ENCODE measurements at regions not wholly inside any gene's neighbourhood (a gene's known extent, or its start where the extent isn't known, plus 50 kb on each side); places are given as distances from the start of the nearest gene placed in this dataset.
"Not testable (repeated sequence)": the region's sequence is repeated elsewhere in the genome, so short reads cannot be mapped to it uniquely, and the experiment has no call there.

DNA sequence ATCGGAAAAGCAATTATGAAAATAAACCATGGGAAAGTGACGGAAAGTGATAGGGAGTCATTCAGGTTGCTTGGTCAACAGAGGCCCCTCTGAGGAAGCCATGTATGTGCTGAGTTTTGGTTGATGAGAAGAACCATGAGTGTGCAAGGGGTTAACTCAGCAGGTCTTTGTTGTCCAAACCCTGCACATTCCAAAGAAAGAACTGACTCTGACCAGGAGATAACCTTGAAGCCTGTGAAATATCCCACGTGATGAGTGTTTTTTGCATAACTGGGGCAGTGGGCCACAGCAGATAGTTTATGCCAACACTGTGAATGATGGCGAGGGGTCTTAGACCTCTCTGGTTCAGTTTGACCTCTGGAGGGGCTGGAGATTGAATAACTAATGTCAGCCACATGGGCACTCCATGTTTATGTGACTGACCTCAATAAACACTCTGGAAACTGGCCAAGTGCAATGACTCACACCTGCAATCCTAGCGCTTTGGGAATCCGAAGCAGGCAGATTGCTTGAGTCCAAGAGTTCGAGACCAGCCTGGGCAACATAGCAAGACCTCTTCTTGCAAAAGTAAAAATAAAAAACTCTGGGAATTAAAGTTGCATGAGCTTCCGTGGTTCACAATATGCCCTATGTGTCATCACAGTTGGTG, 154.0 kb upstream of the FOXK1 start:
- no peaks in the 10 kb centered on the region for H3K4me1 Mint-ChIP-seq (ENCODE audit: unreplicated experiment)
- peaks cover 5% of the 10 kb centered on the region for H3K27me3 Mint-ChIP-seq (ENCODE audit: unreplicated experiment)
- no peak overlapping the region for H3K4me3 Mint-ChIP-seq (ENCODE audit: unreplicated experiment)
- no peaks in the 10 kb centered on the region for H3K36me3 Mint-ChIP-seq (ENCODE audit: unreplicated experiment)
- no peak overlapping the region for H3K27ac Mint-ChIP-seq (ENCODE audit: unreplicated experiment)
- no peak for DNase-seq (ENCODE audit: extremely low spot score, unreplicated experiment)
- no peaks in the 10 kb centered on the region for H3K9me3 Mint-ChIP-seq (ENCODE audit: unreplicated experiment)
- TF ChIP-seq, protein P1, sequence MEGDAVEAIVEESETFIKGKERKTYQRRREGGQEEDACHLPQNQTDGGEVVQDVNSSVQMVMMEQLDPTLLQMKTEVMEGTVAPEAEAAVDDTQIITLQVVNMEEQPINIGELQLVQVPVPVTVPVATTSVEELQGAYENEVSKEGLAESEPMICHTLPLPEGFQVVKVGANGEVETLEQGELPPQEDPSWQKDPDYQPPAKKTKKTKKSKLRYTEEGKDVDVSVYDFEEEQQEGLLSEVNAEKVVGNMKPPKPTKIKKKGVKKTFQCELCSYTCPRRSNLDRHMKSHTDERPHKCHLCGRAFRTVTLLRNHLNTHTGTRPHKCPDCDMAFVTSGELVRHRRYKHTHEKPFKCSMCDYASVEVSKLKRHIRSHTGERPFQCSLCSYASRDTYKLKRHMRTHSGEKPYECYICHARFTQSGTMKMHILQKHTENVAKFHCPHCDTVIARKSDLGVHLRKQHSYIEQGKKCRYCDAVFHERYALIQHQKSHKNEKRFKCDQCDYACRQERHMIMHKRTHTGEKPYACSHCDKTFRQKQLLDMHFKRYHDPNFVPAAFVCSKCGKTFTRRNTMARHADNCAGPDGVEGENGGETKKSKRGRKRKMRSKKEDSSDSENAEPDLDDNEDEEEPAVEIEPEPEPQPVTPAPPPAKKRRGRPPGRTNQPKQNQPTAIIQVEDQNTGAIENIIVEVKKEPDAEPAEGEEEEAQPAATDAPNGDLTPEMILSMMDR (IDR thresholded peaks at IDR 0.05) = no peak

DNA sequence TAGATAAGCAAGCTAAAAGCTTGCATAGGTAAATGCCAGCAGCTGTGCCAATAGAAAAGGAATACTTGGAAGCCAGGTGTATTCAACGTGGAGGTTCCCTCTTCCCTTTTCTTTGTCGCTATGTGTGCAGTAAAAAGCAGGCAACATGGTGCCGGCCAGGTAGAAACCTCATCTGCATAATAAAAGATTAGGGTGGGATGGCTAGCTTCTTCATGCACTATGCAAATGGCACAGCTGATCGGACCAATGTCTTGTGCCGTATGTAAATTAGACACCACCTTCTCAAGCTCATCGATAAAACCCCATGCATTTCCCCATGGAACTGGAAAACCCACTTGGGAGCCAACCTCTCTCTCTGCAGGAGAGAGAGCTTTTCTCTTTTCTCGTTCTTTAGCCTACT, 150.9 kb upstream of the FOXK1 start:
- Mint-ChIP-seq H3K27ac (ENCODE audit: unreplicated experiment) (no peak overlapping the region), H3K27me3 (ENCODE audit: unreplicated experiment) (no peaks in the 10 kb centered on the region), H3K4me1 (ENCODE audit: unreplicated experiment) (no peaks in the 10 kb centered on the region), H3K9me3 (ENCODE audit: unreplicated experiment) (no peaks in the 10 kb centered on the region), H3K4me3 (ENCODE audit: unreplicated experiment) (no peak overlapping the region), H3K36me3 (ENCODE audit: unreplicated experiment) (no peaks in the 10 kb centered on the region)
- TF ChIP-seq, protein P1 (IDR thresholded peaks at IDR 0.05) = no peak
- DNase-seq (ENCODE audit: extremely low spot score, unreplicated experiment) = no peak

DNA sequence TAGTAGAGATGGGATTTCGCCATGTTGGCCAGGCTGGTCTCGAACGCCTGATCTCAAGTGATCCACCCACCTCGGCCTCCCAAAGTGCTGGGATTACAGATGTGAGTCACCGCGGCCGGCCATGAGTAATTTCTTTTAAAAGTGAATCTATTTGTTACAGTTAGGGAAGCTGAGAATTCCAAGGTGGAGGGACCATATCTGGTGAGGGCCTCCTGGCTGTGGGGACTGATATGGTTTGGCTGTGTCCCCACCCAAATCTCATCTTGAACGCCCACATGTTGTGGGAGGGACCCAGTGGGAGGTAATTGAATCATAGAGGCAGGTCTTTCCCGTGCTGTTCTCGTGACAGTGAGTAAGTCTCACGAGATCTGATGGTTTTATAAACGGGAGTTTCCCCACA, 148.8 kb upstream of the FOXK1 start:
- not testable (repeated sequence) for DNase-seq (ENCODE audit: extremely low spot score, unreplicated experiment); H3K27ac Mint-ChIP-seq (ENCODE audit: unreplicated experiment); H3K9me3 Mint-ChIP-seq (ENCODE audit: unreplicated experiment); H3K27me3 Mint-ChIP-seq (ENCODE audit: unreplicated experiment); H3K36me3 Mint-ChIP-seq (ENCODE audit: unreplicated experiment); H3K4me1 Mint-ChIP-seq (ENCODE audit: unreplicated experiment); H3K4me3 Mint-ChIP-seq (ENCODE audit: unreplicated experiment)

DNA sequence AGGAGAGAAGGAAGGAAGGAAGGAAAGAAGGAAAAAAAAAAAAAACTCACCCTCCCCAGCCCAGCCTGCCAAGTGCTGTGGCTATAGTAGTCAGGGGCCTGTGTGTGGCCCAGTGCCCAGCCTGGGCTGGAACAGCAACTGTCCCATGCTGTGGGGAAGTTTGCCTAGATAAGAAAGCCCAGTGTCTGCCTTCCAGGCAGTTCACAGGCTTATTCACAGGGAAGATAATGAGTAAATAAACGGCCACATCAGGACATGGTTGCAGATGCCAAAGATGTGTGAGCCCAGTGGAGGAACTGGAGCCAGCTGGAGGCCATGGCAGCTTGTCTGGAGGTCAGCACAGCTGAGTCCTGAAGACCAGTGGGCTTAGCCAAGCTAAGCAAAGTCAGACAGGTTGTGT, 132.4 kb upstream of the FOXK1 start:
- Mint-ChIP-seq H3K27ac (ENCODE audit: unreplicated experiment) (no peak overlapping the region), H3K9me3 (ENCODE audit: unreplicated experiment) (peaks cover 24% of the 10 kb centered on the region), H3K27me3 (ENCODE audit: unreplicated experiment) (peaks cover 6% of the 10 kb centered on the region), H3K4me1 (ENCODE audit: unreplicated experiment) (no peaks in the 10 kb centered on the region), H3K36me3 (ENCODE audit: unreplicated experiment) (no peaks in the 10 kb centered on the region), H3K4me3 (ENCODE audit: unreplicated experiment) (no peak overlapping the region)
- no peak for DNase-seq (ENCODE audit: extremely low spot score, unreplicated experiment)
- TF ChIP-seq, protein P1 (IDR thresholded peaks at IDR 0.05) = no peak

DNA sequence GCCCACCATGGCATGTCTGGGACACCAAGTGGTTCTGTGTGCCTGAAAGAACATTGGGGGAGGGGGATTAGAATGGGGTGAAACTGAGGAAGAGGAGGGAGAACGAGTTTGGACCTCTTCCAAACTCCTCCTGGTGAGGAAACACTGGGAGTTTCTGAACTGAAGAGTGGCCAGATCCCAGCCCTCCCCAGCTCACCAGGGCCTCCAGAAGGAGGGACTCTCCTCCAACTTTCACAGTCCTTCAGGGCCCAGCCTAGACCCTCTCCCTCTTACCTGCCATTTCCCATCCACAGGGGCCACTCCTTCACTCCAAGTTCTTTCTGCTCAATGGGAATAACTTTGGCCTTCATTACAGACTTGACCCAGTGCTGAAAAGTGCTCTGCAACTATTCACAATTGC, 132.0 kb upstream of the FOXK1 start:
- Mint-ChIP-seq H3K4me1 (ENCODE audit: unreplicated experiment) (no peaks in the 10 kb centered on the region), H3K4me3 (ENCODE audit: unreplicated experiment) (no peak overlapping the region), H3K27ac (ENCODE audit: unreplicated experiment) (no peak overlapping the region), H3K27me3 (ENCODE audit: unreplicated experiment) (peaks cover 6% of the 10 kb centered on the region), H3K36me3 (ENCODE audit: unreplicated experiment) (no peaks in the 10 kb centered on the region), H3K9me3 (ENCODE audit: unreplicated experiment) (peaks cover 26% of the 10 kb centered on the region)
- DNase-seq (ENCODE audit: extremely low spot score, unreplicated experiment) = no peak
- TF ChIP-seq, protein P1 (IDR thresholded peaks at IDR 0.05) = no peak

DNA sequence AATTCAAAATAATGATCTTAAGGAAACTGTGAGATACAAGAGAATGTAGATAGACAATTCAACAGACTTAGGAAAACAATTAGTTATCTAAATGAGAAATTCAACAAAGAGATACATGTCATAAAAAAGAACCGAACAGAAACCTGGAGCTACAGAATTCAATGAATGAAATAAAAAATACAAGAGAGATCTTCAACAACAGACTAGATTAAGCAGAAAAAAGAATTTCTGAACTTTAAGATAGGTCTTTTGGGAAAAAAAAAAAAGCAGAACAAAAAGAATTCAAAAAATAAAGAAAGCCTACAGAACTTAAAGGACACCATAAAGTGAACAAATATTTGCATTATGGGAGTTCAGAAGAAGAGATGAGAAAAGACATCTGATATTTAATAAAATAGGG, 129.1 kb upstream of the FOXK1 start:
- no peaks in the 10 kb centered on the region for H3K4me1 Mint-ChIP-seq (ENCODE audit: unreplicated experiment)
- TF ChIP-seq, protein P1 (IDR thresholded peaks at IDR 0.05) = no peak
- no peak overlapping the region for H3K27ac Mint-ChIP-seq (ENCODE audit: unreplicated experiment)
- peaks cover 6% of the 10 kb centered on the region for H3K27me3 Mint-ChIP-seq (ENCODE audit: unreplicated experiment)
- DNase-seq (ENCODE audit: extremely low spot score, unreplicated experiment) = no peak
- no peaks in the 10 kb centered on the region for H3K36me3 Mint-ChIP-seq (ENCODE audit: unreplicated experiment)
- no peak overlapping the region for H3K4me3 Mint-ChIP-seq (ENCODE audit: unreplicated experiment)
- peaks cover 45% of the 10 kb centered on the region for H3K9me3 Mint-ChIP-seq (ENCODE audit: unreplicated experiment)
